Hindlimb muscle (tissue), 1 donor: ENCODE measurements at regions not wholly inside any gene's neighbourhood (a gene's known extent, or its start where the extent isn't known, plus 50 kb on each side); places are given as distances from the start of the nearest gene placed in this dataset.

Experiments
- DNase-seq: peaks from one replicate; pipeline ENCODE4 v3.0.0-alpha.2; 2013

- no peak for DNase-seq
Measured at GRCh38 chr6:67642582-67642981, 992.5 kb upstream of the ADGRB3 start.

GRCh38 chr6:67640484-67640883 lies 994.6 kb upstream of the ADGRB3 start:
- DNase-seq: no peak

- DNase-seq: peak; percentile 33
Measured at GRCh38 chr6:67639161-67639560, 995.9 kb upstream of the ADGRB3 start.

- no peak for DNase-seq
Measured at GRCh38 chr6:67634199-67634598, 1000.9 kb upstream of the ADGRB3 start.

- DNase-seq: no peak
Measured at GRCh38 chr6:67633058-67633457, 1002.0 kb upstream of the ADGRB3 start.

GRCh38 chr6:67630146-67630545 lies 1004.9 kb upstream of the ADGRB3 start:
- DNase-seq: no peak

- DNase-seq: no peak
Measured at GRCh38 chr6:67629258-67629657, 1005.8 kb upstream of the ADGRB3 start.

GRCh38 chr6:67615796-67616195 lies 1019.3 kb upstream of the ADGRB3 start:
- DNase-seq: no peak

- no peak for DNase-seq
Measured at GRCh38 chr6:67608099-67608749, 1026.9 kb upstream of the ADGRB3 start.

- DNase-seq: peak; percentile 5
Measured at GRCh38 chr6:67606906-67607828, 1027.9 kb upstream of the ADGRB3 start.

GRCh38 chr6:67594366-67594765 lies 1040.7 kb upstream of the ADGRB3 start:
- DNase-seq: no peak

GRCh38 chr6:67593247-67593646 lies 1041.8 kb upstream of the ADGRB3 start:
- DNase-seq: no peak

GRCh38 chr6:67591910-67592309 lies 1043.2 kb upstream of the ADGRB3 start:
- no peak for DNase-seq

- no peak for DNase-seq
Measured at GRCh38 chr6:67567842-67568241, 1067.2 kb upstream of the ADGRB3 start.

GRCh38 chr6:67563671-67564070 lies 1071.4 kb upstream of the ADGRB3 start:
- no peak for DNase-seq

GRCh38 chr6:67560068-67560467 lies 1075.0 kb upstream of the ADGRB3 start:
- no peak for DNase-seq

- no peak for DNase-seq
Measured at GRCh38 chr6:67558985-67559384, 1076.1 kb upstream of the ADGRB3 start.

GRCh38 chr6:67544851-67545452 lies 1090.1 kb upstream of the ADGRB3 start:
- no peak for DNase-seq

- no peak for DNase-seq
Measured at GRCh38 chr6:67541586-67541985, 1093.5 kb upstream of the ADGRB3 start.

GRCh38 chr6:67538032-67538431 lies 1097.0 kb upstream of the ADGRB3 start:
- no peak for DNase-seq

GRCh38 chr6:67535946-67536345 lies 1099.1 kb upstream of the ADGRB3 start:
- no peak for DNase-seq

- DNase-seq: no peak
Measured at GRCh38 chr6:67506352-67506751, 1128.7 kb upstream of the ADGRB3 start.

GRCh38 chr6:67501755-67502154 lies 1133.3 kb upstream of the ADGRB3 start:
- DNase-seq: no peak

- DNase-seq: no peak
Measured at GRCh38 chr6:67497749-67498148, 1137.3 kb upstream of the ADGRB3 start.
